K562 (cell line): ENCODE measurements at regions not wholly inside any gene's neighbourhood (a gene's known extent, or its start where the extent isn't known, plus 50 kb on each side); places are given as distances from the start of the nearest gene placed in this dataset.

ENCODE experiments used
- ATAC-seq: fragments of 200-7000 bp; cut with Tn5 transposase; 3 replicates; pipeline ENCODE4 v1.9.1; 2020; ENCODE audit warnings: moderate library complexity
- BruUV-seq: library from RNA; stranded (reverse); fragments of 400-500 nt; replicated peaks from 2 replicates; lab custom pipeline; 2021; lab: Mats Ljungman, UMichigan
- CTCF ChIA-PET: fragments of 300-600 bp; formaldehyde crosslinking; extraction: SDS; loops from one replicate; lab custom pipeline; 2021; ENCODE audit warnings: low intra/inter-chr PET ratio; lab: Yijun Ruan, JAX
- POLR2A ChIA-PET: fragments of 300-600, 350-650 bp; sonication (Branson Sonifier 250); formaldehyde crosslinking; extraction: SDS; loops from one replicate; lab custom pipeline; 2021; ENCODE audit warnings: antibody characterized with exemption, inconsistent platforms; lab: Yijun Ruan, JAX
- DNase-seq, 4 experiments: peaks; one replicate each; pipeline versions ENCODE4 v3.0.0 to v3.0.0-alpha.2; 2011 to 2018; ENCODE audit warnings: low spot score in 3 of 4, mixed read lengths in 3 of 4; ENCODE audit errors: extremely low read depth in 1 of 4
- FAIRE-seq: peaks from 2 replicates; lab custom pipeline; 2011; peaks lifted over from hg19 to GRCh38; lab: Jason Lieb, UNC
- H2AFZ ChIP-seq: 2 replicates; pipeline ENCODE4 v1.6.0; 2011; ENCODE audit warnings: low read depth, low read length, control low read depth, inconsistent platforms
- H3K27ac ChIP-seq: fragments of 200-600 bp; 3 replicates; pipeline ENCODE4 v1.8.0; 2011; ENCODE audit warnings: low read depth, mild to moderate bottlenecking, control low read depth, inconsistent platforms, low read length, moderate library complexity, mixed read lengths; ENCODE audit errors: extremely low read depth
- H3K27me3 ChIP-seq, 2 experiments: fragments of 300-600 bp in 1 of 2; 2 replicates in 1 of 2; 3 replicates in 1 of 2; pipeline versions ENCODE4 v1.6.0 to v1.8.0; 2011; ENCODE audit warnings: inconsistent platforms in 2 of 2, low read length in 2 of 2, mild to moderate bottlenecking in 1 of 2, mixed read lengths in 1 of 2, moderate library complexity in 1 of 2; ENCODE audit not compliant: control insufficient read depth in 2 of 2, insufficient read depth in 2 of 2
- H3K36me3 ChIP-seq: fragments of 300-600 bp; 3 replicates; pipeline ENCODE4 v1.8.0; 2011; ENCODE audit warnings: mild to moderate bottlenecking, low read length, inconsistent platforms; ENCODE audit not compliant: control insufficient read depth, insufficient read depth
- H3K4me1 ChIP-seq, 2 experiments: fragments of 200-600 bp in 1 of 2; replicated peaks in 1 of 2; 2 replicates in 1 of 2; 3 replicates in 1 of 2; pipeline versions ENCODE4 v1.5.1 to v1.8.0; 2011; ENCODE audit warnings: inconsistent platforms in 2 of 2, low read length in 2 of 2, mild to moderate bottlenecking in 1 of 2, mixed read lengths in 1 of 2, moderate library complexity in 1 of 2; ENCODE audit not compliant: control insufficient read depth in 2 of 2, insufficient read depth in 2 of 2
- H3K4me2 ChIP-seq: 2 replicates; pipeline ENCODE4 v1.6.1; 2011; ENCODE audit warnings: low read length, control low read depth, inconsistent platforms, mixed read lengths; ENCODE audit not compliant: insufficient read depth
- H3K4me3 ChIP-seq: fragments of 200-600 bp; sonication (generic), shearing (Covaris generic); 2 replicates; pipeline ENCODE4 v1.5.1; 2016; ENCODE audit warnings: control low read depth, inconsistent platforms
- H3K79me2 ChIP-seq: fragments of 200-600 bp; 3 replicates; pipeline ENCODE4 v1.8.0; 2011; ENCODE audit warnings: low read length, inconsistent platforms; ENCODE audit not compliant: control insufficient read depth, insufficient read depth
- H3K9ac ChIP-seq, 2 experiments: 2 replicates each; pipeline versions ENCODE4 v1.6.0 to v1.6.1; 2011; ENCODE audit warnings: low read depth in 2 of 2, low read length in 2 of 2, control low read depth in 1 of 2, inconsistent platforms in 1 of 2, mild to moderate bottlenecking in 1 of 2, mixed read lengths in 1 of 2; ENCODE audit not compliant: insufficient read depth in 1 of 2
- H3K9me1 ChIP-seq: one replicate; pipeline ENCODE4 v1.6.0; 2011; ENCODE audit warnings: inconsistent platforms, mild to moderate bottlenecking, low read length, moderate library complexity; ENCODE audit not compliant: control insufficient read depth, insufficient read depth
- H3K9me3 ChIP-seq: replicated peaks from 2 replicates; pipeline ENCODE4 v1.5.1; 2011; ENCODE audit warnings: low read depth, low read length, inconsistent platforms; ENCODE audit not compliant: control insufficient read depth, insufficient read depth
- H4K20me1 ChIP-seq: replicated peaks from 2 replicates; pipeline ENCODE4 v1.6.1; 2011; ENCODE audit warnings: low read length, inconsistent platforms, mixed read lengths; ENCODE audit not compliant: control insufficient read depth, insufficient read depth
- ETS1 ChIP-seq: conservative IDR thresholded peaks from 2 replicates; pipeline ENCODE4 v1.6.1; 2011; ENCODE audit warnings: low read depth, mild to moderate bottlenecking, low read length; ENCODE audit not compliant: control insufficient read depth
- GTF2B ChIP-seq: IDR thresholded peaks from 2 replicates; pipeline ENCODE4 v1.6.1; 2011; ENCODE audit not compliant: insufficient read length; ENCODE audit errors: extremely low read depth
- HNRNPLL ChIP-seq: fragments of 200-400 bp; formaldehyde crosslinking; IDR thresholded peaks from 2 replicates; pipeline ENCODE4 v1.6.1; 2017; ENCODE audit warnings: low read length, low read depth, mild to moderate bottlenecking; ENCODE audit not compliant: poor library complexity, severe bottlenecking
- PHB ChIP-seq: fragments of 250-450 bp; sonication (Bioruptor Pico); IDR thresholded peaks from 2 replicates; pipeline ENCODE4 v1.5.0; 2021
- PKNOX1 ChIP-seq: fragments of 450-650 bp; IDR thresholded peaks from 2 replicates; pipeline ENCODE4 v1.6.1; 2016
- POLR2AphosphoS2 ChIP-seq: IDR thresholded peaks from 2 replicates; pipeline ENCODE4 v1.6.1; 2012; ENCODE audit warnings: low read length, improper control_type of control experiment
- POLR2G ChIP-seq: fragments of 200-400 bp; formaldehyde crosslinking; IDR thresholded peaks from 2 replicates; pipeline ENCODE4 v1.6.1; 2017; ENCODE audit warnings: low read depth, mild to moderate bottlenecking, antibody characterized with exemption, low read length, moderate library complexity
- SAP30 ChIP-seq: fragments of 200-600 bp; sonication (generic); IDR thresholded peaks from 2 replicates; pipeline ENCODE4 v1.6.1; 2012; ENCODE audit warnings: borderline replicate concordance, low read depth, mild to moderate bottlenecking, moderate library complexity, low read length, control low read depth, inconsistent platforms; ENCODE audit not compliant: insufficient read depth, poor library complexity, severe bottlenecking
- THRA ChIP-seq: fragments of 450-650 bp; IDR thresholded peaks from 2 replicates; pipeline ENCODE4 v1.6.1; 2017; ENCODE audit warnings: mild to moderate bottlenecking, moderate library complexity
- ZFP1 ChIP-seq: fragments of 450-650 bp; formaldehyde crosslinking; IDR thresholded peaks from 2 replicates; pipeline ENCODE4 v1.4.0; 2020; ENCODE audit warnings: mild to moderate bottlenecking, mixed read lengths
- ZNF165 ChIP-seq: fragments of 250-450 bp; sonication (Bioruptor Pico); IDR thresholded peaks from 2 replicates; pipeline ENCODE4 v1.4.0; 2020; ENCODE audit warnings: borderline replicate concordance
- WGBS: fragments of 100-300 bp; shearing (Covaris generic); methylation state at CpG from one replicate; pipeline ENCODE4 v1.1.6; 2016; ENCODE audit warnings: low coverage, mixed read lengths; ENCODE audit not compliant: insufficient coverage; ENCODE audit errors: missing lambda C conversion rate; 5-methylcytosine and 5-hydroxymethylcytosine counted together
- in situ Hi-C: fragments of 300-500 bp; cut with MboI; formaldehyde crosslinking; loops from 4 replicates; pipeline ENCODE4 v1.15.0; 2018; ENCODE audit warnings: inconsistent platforms, mixed read lengths
- intact Hi-C: fragments of 100-400 bp; cut with micrococcal nuclease; formaldehyde crosslinking; loops from 2 replicates; pipeline ENCODE4 v1.14.2; 2022
- TF ChIP-seq, protein P1 (sequence below): fragments of 450-650 bp; conservative IDR thresholded peaks from 2 replicates; pipeline ENCODE4 v1.6.1; 2016; ENCODE audit warnings: missing genetic modification characterization, low read depth, mild to moderate bottlenecking, missing compliant biosample characterization, moderate library complexity
- TF ChIP-seq, protein P2 (sequence below): fragments of 250-450 bp; sonication (Bioruptor Pico); IDR thresholded peaks from 2 replicates; pipeline ENCODE4 v1.8.0; 2021; ENCODE audit warnings: moderate library complexity, mild to moderate bottlenecking, inconsistent platforms

DNA sequence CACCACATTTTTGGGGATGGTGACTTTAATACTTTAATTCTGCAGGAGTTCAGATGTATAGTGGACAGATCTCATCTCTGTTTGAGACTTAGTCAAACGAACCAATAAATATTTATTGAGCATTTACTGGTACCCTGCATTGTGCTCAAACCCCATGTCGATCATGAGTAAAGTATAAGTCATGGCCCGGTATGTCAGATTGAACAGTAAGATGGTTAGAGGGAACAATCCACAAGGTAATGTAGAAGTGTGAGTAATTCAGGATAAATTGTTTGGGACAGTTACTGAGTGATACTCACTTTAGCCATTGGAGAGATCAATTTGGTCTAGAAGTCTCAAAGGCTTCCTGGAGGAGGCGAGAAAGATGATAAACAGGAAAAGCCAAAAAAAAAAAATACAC lies 265.5 kb upstream of the C2CD4B start:
- no peak for FAIRE-seq
- H3K79me2 ChIP-seq, result no peaks in the 10 kb centered on the region
- ChIA-PET POLR2A (interaction anchor here (1.1 kb wide), 1 partner anchor 10 kb away, joined by 3 read pairs; no protein-coding TSS in a partner anchor), CTCF (no interaction called here)
- 4% methylated on average over 4 of the region's 4 CpGs for WGBS
- H3K4me3 ChIP-seq, result no peak overlapping the region
- intact Hi-C loops, result no loop called here
- H3K9me3 ChIP-seq, result no peaks in the 10 kb centered on the region
- H2AFZ ChIP-seq, result no peak overlapping the region
- in situ Hi-C loops, result no loop called here
- H3K4me2 ChIP-seq, result no peak overlapping the region
- no TSS peak for BruUV-seq
- H3K27ac ChIP-seq, result no peak overlapping the region
- H3K9me1 ChIP-seq, result no peaks in the 10 kb centered on the region
- peaks cover 4 to 13% of the 10 kb centered on the region in 2 experiments; a peak in 2 of 5 replicates for H3K27me3 ChIP-seq
- TF ChIP-seq THRA (no peak), POLR2G (no peak), PHB (CRISPR knock-in tag) (no peak), GTF2B (no peak), SAP30 (no peak), ZFP1 (CRISPR knock-in tag) (no peak), HNRNPLL (no peak), ZNF165 (CRISPR knock-in tag) (no peak), ETS1 (no peak), PKNOX1 (no peak), POLR2AphosphoS2 (no peak)
- TF ChIP-seq, protein P1, sequence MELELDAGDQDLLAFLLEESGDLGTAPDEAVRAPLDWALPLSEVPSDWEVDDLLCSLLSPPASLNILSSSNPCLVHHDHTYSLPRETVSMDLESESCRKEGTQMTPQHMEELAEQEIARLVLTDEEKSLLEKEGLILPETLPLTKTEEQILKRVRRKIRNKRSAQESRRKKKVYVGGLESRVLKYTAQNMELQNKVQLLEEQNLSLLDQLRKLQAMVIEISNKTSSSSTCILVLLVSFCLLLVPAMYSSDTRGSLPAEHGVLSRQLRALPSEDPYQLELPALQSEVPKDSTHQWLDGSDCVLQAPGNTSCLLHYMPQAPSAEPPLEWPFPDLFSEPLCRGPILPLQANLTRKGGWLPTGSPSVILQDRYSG (tag), result no peak
- TF ChIP-seq, protein P2, sequence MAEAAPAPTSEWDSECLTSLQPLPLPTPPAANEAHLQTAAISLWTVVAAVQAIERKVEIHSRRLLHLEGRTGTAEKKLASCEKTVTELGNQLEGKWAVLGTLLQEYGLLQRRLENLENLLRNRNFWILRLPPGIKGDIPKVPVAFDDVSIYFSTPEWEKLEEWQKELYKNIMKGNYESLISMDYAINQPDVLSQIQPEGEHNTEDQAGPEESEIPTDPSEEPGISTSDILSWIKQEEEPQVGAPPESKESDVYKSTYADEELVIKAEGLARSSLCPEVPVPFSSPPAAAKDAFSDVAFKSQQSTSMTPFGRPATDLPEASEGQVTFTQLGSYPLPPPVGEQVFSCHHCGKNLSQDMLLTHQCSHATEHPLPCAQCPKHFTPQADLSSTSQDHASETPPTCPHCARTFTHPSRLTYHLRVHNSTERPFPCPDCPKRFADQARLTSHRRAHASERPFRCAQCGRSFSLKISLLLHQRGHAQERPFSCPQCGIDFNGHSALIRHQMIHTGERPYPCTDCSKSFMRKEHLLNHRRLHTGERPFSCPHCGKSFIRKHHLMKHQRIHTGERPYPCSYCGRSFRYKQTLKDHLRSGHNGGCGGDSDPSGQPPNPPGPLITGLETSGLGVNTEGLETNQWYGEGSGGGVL (CRISPR knock-in tag), result no peak
- no peak for DNase-seq
- no peaks in the 10 kb centered on the region for H3K36me3 ChIP-seq
- no peaks in the 10 kb centered on the region for H3K4me1 ChIP-seq
- H4K20me1 ChIP-seq, result no peaks in the 10 kb centered on the region
- no peak for ATAC-seq
- no peak overlapping the region for H3K9ac ChIP-seq
